ENCODE measurements at regions not wholly inside any gene's neighbourhood (a gene's known extent, or its start where the extent isn't known, plus 50 kb on each side); places are given as distances from the start of the nearest gene placed in this dataset.
"Not testable (repeated sequence)": the region's sequence is repeated elsewhere in the genome, so short reads cannot be mapped to it uniquely, and the experiment has no call there.

GRCh38 chr17:53765609-53766008 lies 57.1 kb upstream of the KIF2B start:
- FAIRE-seq (no peak), DNase-seq (ENCODE audit: low spot score in 2 of 2) (no peak)

GRCh38 chr17:53765129-53765528 lies 57.6 kb upstream of the KIF2B start:
- no peak for FAIRE-seq
- DNase-seq (ENCODE audit: low spot score in 2 of 2), result no peak

- no peak for DNase-seq (ENCODE audit: low spot score in 2 of 2)
- no peak for FAIRE-seq
These were observed 65.2 kb upstream of the KIF2B start for GRCh38 chr17:53757559-53757958.

- not testable (repeated sequence) for DNase-seq (ENCODE audit: low spot score in 2 of 2); FAIRE-seq
These were observed 65.6 kb upstream of the KIF2B start for GRCh38 chr17:53757116-53757515.

GRCh38 chr17:53749178-53749577 lies 73.5 kb upstream of the KIF2B start:
- peak in 1 of 2 donors; percentile 3 for DNase-seq (ENCODE audit: low spot score in 2 of 2)
- FAIRE-seq, result no peak

GRCh38 chr17:53748159-53748820 lies 74.4 kb upstream of the KIF2B start:
- not testable (repeated sequence) for FAIRE-seq; DNase-seq (ENCODE audit: low spot score in 2 of 2)

- no peak for DNase-seq (ENCODE audit: low spot score in 2 of 2)
- FAIRE-seq, result no peak
These were observed 82.4 kb upstream of the KIF2B start for GRCh38 chr17:53740312-53740711.

GRCh38 chr17:53736516-53737240 lies 86.0 kb upstream of the KIF2B start:
- FAIRE-seq, result no peak
- DNase-seq (ENCODE audit: low spot score in 2 of 2), result no peak

GRCh38 chr17:53724726-53725125 lies 98.0 kb upstream of the KIF2B start:
- DNase-seq (ENCODE audit: low spot score in 2 of 2), result no peak
- FAIRE-seq, result no peak

GRCh38 chr17:53722407-53722806 lies 100.3 kb upstream of the KIF2B start:
- DNase-seq (ENCODE audit: low spot score in 2 of 2) (no peak), FAIRE-seq (no peak)

GRCh38 chr17:53721101-53721500 lies 101.6 kb upstream of the KIF2B start:
- FAIRE-seq (no peak), DNase-seq (ENCODE audit: low spot score in 2 of 2) (no peak)

- DNase-seq (ENCODE audit: low spot score in 2 of 2) (no peak), FAIRE-seq (no peak)
These were observed 103.5 kb upstream of the KIF2B start for GRCh38 chr17:53719229-53719628.

GRCh38 chr17:53707566-53707965 lies 115.2 kb upstream of the KIF2B start:
- no peak for FAIRE-seq
- no peak for DNase-seq (ENCODE audit: low spot score in 2 of 2)

- no peak for DNase-seq (ENCODE audit: low spot score in 2 of 2)
- no peak for FAIRE-seq
These were observed 126.4 kb upstream of the KIF2B start for GRCh38 chr17:53696286-53696685.

GRCh38 chr17:53687324-53687723 lies 135.4 kb upstream of the KIF2B start:
- DNase-seq (ENCODE audit: low spot score in 2 of 2), result no peak
- no peak for FAIRE-seq

- DNase-seq (ENCODE audit: low spot score in 2 of 2) (no peak), FAIRE-seq (no peak)
These were observed 142.0 kb upstream of the KIF2B start for GRCh38 chr17:53680745-53681144.

- no peak for FAIRE-seq
These were observed 153.9 kb upstream of the KIF2B start for GRCh38 chr17:53668854-53669253.

GRCh38 chr17:53662608-53663007 lies 160.1 kb upstream of the KIF2B start:
- DNase-seq (ENCODE audit: low spot score in 2 of 2), result no peak
- FAIRE-seq, result no peak

More at GRCh38 chr17:53668854-53669253, 153.9 kb upstream of the KIF2B start:
- no peak for DNase-seq (ENCODE audit: low spot score in 2 of 2)

- no peak for DNase-seq (ENCODE audit: low spot score in 2 of 2)
- FAIRE-seq, result no peak
These were observed 163.5 kb upstream of the KIF2B start for GRCh38 chr17:53659181-53659580.

GRCh38 chr17:53655591-53655990 lies 167.1 kb upstream of the KIF2B start:
- FAIRE-seq (no peak), DNase-seq (ENCODE audit: low spot score in 2 of 2) (no peak)

- DNase-seq (ENCODE audit: low spot score in 2 of 2), result no peak
- FAIRE-seq, result no peak
These were observed 173.5 kb upstream of the KIF2B start for GRCh38 chr17:53649201-53649600.

- DNase-seq (ENCODE audit: low spot score in 2 of 2), result no peak
- no peak for FAIRE-seq
These were observed 175.9 kb upstream of the KIF2B start for GRCh38 chr17:53646835-53647234.

Data from frontal cortex (tissue), 3 donors.